ENCODE measurements at regions not wholly inside any gene's neighbourhood (a gene's known extent, or its start where the extent isn't known, plus 50 kb on each side); places are given as distances from the start of the nearest gene placed in this dataset.

DNA sequence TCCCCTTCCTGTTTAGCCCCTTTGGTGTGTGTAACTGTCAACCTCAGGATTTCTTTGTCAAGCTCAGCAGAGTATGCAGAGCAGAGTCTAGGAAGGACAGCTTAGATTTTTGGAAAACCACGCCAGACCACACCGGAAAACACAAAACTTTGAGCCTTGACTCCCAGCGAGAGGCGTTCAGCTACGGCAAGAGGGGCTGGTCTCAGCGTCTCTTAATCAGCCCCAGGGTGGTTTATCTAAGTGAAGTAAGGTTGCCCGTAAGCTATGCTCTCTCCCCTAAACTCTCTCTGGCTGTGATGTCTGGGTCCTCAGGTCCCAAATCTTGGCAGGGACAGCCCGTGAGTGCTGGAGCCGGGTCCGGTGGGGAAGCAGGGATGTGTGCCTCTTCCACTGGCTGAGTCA lies 230.9 kb downstream of the KLF6 start:
- TF ChIP-seq, protein P1, sequence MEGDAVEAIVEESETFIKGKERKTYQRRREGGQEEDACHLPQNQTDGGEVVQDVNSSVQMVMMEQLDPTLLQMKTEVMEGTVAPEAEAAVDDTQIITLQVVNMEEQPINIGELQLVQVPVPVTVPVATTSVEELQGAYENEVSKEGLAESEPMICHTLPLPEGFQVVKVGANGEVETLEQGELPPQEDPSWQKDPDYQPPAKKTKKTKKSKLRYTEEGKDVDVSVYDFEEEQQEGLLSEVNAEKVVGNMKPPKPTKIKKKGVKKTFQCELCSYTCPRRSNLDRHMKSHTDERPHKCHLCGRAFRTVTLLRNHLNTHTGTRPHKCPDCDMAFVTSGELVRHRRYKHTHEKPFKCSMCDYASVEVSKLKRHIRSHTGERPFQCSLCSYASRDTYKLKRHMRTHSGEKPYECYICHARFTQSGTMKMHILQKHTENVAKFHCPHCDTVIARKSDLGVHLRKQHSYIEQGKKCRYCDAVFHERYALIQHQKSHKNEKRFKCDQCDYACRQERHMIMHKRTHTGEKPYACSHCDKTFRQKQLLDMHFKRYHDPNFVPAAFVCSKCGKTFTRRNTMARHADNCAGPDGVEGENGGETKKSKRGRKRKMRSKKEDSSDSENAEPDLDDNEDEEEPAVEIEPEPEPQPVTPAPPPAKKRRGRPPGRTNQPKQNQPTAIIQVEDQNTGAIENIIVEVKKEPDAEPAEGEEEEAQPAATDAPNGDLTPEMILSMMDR (IDR thresholded peaks at IDR 0.05): no peak
- WGBS, 2 donors: 66 to 74% methylated on average over 10 of the region's 10 CpGs
- Histone ChIP-seq H3K9me3 (no peaks in the 10 kb centered on the region), H3K27ac (no peak overlapping the region), H3K4me1 (no peaks in the 10 kb centered on the region), H3K36me3 (no peaks in the 10 kb centered on the region), H3K4me3 (no peak overlapping the region), H3K27me3 (no peaks in the 10 kb centered on the region)
- intact Hi-C loops (cut with DNase I): no loop called here
- DNase-seq (no peak), ATAC-seq (no peak)

DNA sequence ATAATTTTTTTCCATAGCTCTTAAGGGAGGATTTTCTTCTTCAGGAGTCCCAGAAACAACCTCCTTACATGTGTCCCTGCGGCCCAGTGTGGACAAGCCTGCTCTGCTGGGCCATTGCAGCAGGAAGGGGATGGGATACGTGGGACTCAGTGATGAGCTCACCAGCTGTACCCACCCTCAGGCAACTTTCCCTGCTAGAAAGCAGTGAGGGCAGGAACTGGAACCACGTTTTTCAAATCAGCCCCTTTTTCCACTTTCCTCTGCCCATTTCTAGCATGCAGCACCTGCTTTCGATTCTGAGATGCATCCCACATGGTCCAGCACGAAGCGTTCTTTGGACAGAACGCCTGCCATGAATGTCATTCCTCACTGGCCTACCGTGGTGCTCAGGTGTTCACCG lies 232.7 kb downstream of the KLF6 start:
- TF ChIP-seq, protein P1 (IDR thresholded peaks at IDR 0.05): no peak
- ATAC-seq: no peak
- WGBS, 2 donors: 87 to 90% methylated on average over 9 of the region's 9 CpGs
- Histone ChIP-seq H3K9me3 (peaks cover 0 to 6% (median 0%) of the 10 kb centered on the region in 11 donors), H3K36me3 (no peaks in the 10 kb centered on the region), H3K4me1 (no peaks in the 10 kb centered on the region), H3K27ac (no peak overlapping the region), H3K4me3 (no peak overlapping the region), H3K27me3 (no peaks in the 10 kb centered on the region)
- no peak for DNase-seq
- intact Hi-C loops (cut with DNase I): no loop called here

DNA sequence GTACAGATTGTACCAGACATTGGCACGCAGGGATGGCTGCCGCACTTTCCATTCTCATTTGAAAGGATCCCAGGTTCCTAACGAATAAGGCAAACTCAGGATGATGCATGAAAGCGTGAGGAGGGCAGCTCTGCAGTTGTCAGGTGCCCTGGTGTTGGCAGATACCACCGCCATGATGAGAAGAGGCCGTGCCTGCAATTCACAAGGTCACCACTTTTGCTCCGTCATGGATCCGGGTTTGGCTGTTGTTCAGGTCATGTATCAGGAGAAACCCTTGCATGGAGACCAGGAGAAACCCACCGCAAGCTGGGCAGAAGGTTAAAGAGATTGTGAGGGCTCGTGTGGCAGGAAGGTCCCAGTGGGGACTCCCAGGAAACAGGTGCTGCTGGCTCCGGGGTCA lies 233.2 kb downstream of the KLF6 start:
- H3K27ac ChIP-seq: no peak overlapping the region
- 85 to 96% methylated on average over 11 of the region's 11 CpGs for WGBS, 2 donors
- intact Hi-C loops (cut with DNase I): no loop called here

DNA sequence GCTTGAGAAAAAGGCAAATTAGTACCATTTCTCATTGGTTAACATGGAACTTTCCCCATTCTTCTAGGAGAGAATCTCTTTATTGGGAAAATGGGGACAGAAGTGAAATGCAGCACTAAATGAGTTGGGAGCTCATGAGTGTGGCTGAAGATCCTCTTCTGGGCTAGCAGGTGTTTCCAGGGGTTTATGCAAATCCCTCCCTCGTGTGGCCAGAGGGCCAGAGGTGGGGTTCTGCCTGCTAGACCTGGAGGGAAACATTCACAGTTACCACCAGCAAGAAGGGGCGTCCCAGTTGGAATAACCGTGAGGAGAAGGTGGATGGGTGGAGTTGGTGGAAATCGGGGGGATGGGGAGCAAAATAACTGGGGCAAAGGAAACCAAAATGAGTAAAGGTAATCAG lies 235.9 kb downstream of the KLF6 start:
- WGBS, 2 donors: 76 to 91% methylated on average over 4 of the region's 4 CpGs
- H3K9me3 ChIP-seq: peaks cover 0 to 12% (median 0%) of the 10 kb centered on the region in 11 donors
- no peaks in the 10 kb centered on the region for H3K4me1 ChIP-seq
- intact Hi-C loops (cut with DNase I): no loop called here
- H3K36me3 ChIP-seq: no peaks in the 10 kb centered on the region
- ATAC-seq (no peak), DNase-seq (no peak)
- TF ChIP-seq, protein P1 (IDR thresholded peaks at IDR 0.05): no peak
- peak overlapping the region in 1 of 10 donors; percentile 6 for H3K27ac ChIP-seq
- no peaks in the 10 kb centered on the region for H3K27me3 ChIP-seq
- H3K4me3 ChIP-seq: no peak overlapping the region

More for the DNA sequence above, 233.2 kb downstream of the KLF6 start:
- H3K4me3 ChIP-seq: no peak overlapping the region
- H3K9me3 ChIP-seq: peaks cover 0 to 6% (median 0%) of the 10 kb centered on the region in 11 donors
- DNase-seq (no peak), ATAC-seq (no peak)
- TF ChIP-seq, protein P1 (IDR thresholded peaks at IDR 0.05): no peak
- no peaks in the 10 kb centered on the region for H3K27me3 ChIP-seq
- H3K36me3 ChIP-seq: no peaks in the 10 kb centered on the region
- H3K4me1 ChIP-seq: no peaks in the 10 kb centered on the region
